CD4-positive, alpha-beta memory T cell (primary cell): ENCODE measurements at regions not wholly inside any gene's neighbourhood (a gene's known extent, or its start where the extent isn't known, plus 50 kb on each side); places are given as distances from the start of the nearest gene placed in this dataset.
"Not testable (repeated sequence)": the region's sequence is repeated elsewhere in the genome, so short reads cannot be mapped to it uniquely, and the experiment has no call there.

Experiments used
- CTCF ChIA-PET: fragments of 350-600 bp; sonication (Branson Sonifier 250); formaldehyde crosslinking; loops from one replicate; lab custom pipeline; 2021; ENCODE audit warnings: inconsistent platforms; ENCODE audit not compliant: partially characterized antibody; lab: Charles Lee
- POLR2A ChIA-PET: fragments of 350-600 bp; sonication (Branson Sonifier 250); formaldehyde crosslinking; loops from one replicate; lab custom pipeline; 2021; ENCODE audit not compliant: partially characterized antibody; lab: Charles Lee
- DNase-seq, 5 donors: peaks; one replicate each; pipeline versions ENCODE4 v3.0.0 to v3.0.0-alpha.2; 2020 to 2022; ENCODE audit warnings: mixed read lengths in 1 of 5
- H3K27ac ChIP-seq: one replicate; pipeline ENCODE4 v1.7.0; 2013; ENCODE audit warnings: low read depth, low read length
- H3K27me3 ChIP-seq: 2 replicates; pipeline ENCODE4 v1.7.0; 2013; ENCODE audit warnings: mild to moderate bottlenecking, low read length, moderate library complexity; ENCODE audit not compliant: insufficient read depth
- H3K36me3 ChIP-seq: 2 replicates; pipeline ENCODE4 v1.7.0; 2013; ENCODE audit warnings: mild to moderate bottlenecking, low read length, moderate library complexity; ENCODE audit not compliant: insufficient read depth
- H3K4me1 ChIP-seq: 2 replicates; pipeline ENCODE4 v1.7.0; 2013; ENCODE audit warnings: mild to moderate bottlenecking, low read length, moderate library complexity; ENCODE audit not compliant: insufficient read depth
- H3K4me3 ChIP-seq, 2 donors: one replicate each; pipeline ENCODE4 v1.7.0; 2013; ENCODE audit warnings: low read length in 2 of 2, mild to moderate bottlenecking in 1 of 2
- H3K9me3 ChIP-seq, 2 donors: one replicate each; pipeline ENCODE4 v1.7.0; 2013; ENCODE audit warnings: low read length in 2 of 2, control low read depth in 1 of 2; ENCODE audit not compliant: control insufficient read depth in 1 of 2
- H3K27ac Mint-ChIP-seq, 7 donors: one replicate each; pipeline ENCODE4 v1.8.0; 2020 to 2021; ENCODE audit warnings: mixed read lengths in 7 of 7, mild to moderate bottlenecking in 6 of 7, inconsistent platforms in 3 of 7, moderate library complexity in 3 of 7
- H3K27me3 Mint-ChIP-seq, 2 donors: one replicate each; pipeline ENCODE4 v1.8.0; 2020 to 2021; ENCODE audit warnings: mixed read lengths in 2 of 2
- H3K36me3 Mint-ChIP-seq, 2 donors: one replicate each; pipeline ENCODE4 v1.8.0; 2020 to 2021; ENCODE audit warnings: mixed read lengths in 2 of 2, inconsistent platforms in 1 of 2, mild to moderate bottlenecking in 1 of 2
- H3K4me1 Mint-ChIP-seq, 4 donors: one replicate each; pipeline ENCODE4 v1.8.0; 2020 to 2021; ENCODE audit warnings: mixed read lengths in 4 of 4, mild to moderate bottlenecking in 1 of 4
- H3K4me3 Mint-ChIP-seq, 8 donors: one replicate each; pipeline ENCODE4 v1.8.0; 2020 to 2021; ENCODE audit warnings: mixed read lengths in 8 of 8, mild to moderate bottlenecking in 7 of 8, moderate library complexity in 6 of 8, inconsistent platforms in 3 of 8
- H3K9me3 Mint-ChIP-seq, 8 donors: one replicate each; pipeline ENCODE4 v1.8.0; 2020 to 2021; ENCODE audit warnings: mixed read lengths in 8 of 8, mild to moderate bottlenecking in 5 of 8, inconsistent platforms in 3 of 8, moderate library complexity in 1 of 8
- intact Hi-C: fragments of 100-400 bp; cut with micrococcal nuclease; formaldehyde crosslinking; loops from one replicate; pipeline ENCODE4 v1.15.1; 2023

- H3K36me3 ChIP-seq, H3K4me3 Mint-ChIP-seq, CTCF ChIA-PET, POLR2A ChIA-PET, H3K27me3 ChIP-seq, H3K4me1 ChIP-seq, H3K4me3 ChIP-seq, H3K27ac Mint-ChIP-seq, H3K27ac ChIP-seq, H3K9me3 Mint-ChIP-seq, H3K36me3 Mint-ChIP-seq, H3K9me3 ChIP-seq, H3K4me1 Mint-ChIP-seq, DNase-seq, H3K27me3 Mint-ChIP-seq: not testable (repeated sequence)
- intact Hi-C loops: loop anchor here (10.0 kb wide), 1 partner anchor 64 kb away; no protein-coding TSS in a partner anchor
Measured at GRCh38 chr7:49100908-49101740, 176.8 kb downstream of the CDC14C start.

GRCh38 chr7:49102411-49102810 is 178.1 kb downstream of the CDC14C start:
- Mint-ChIP-seq H3K9me3 (peaks cover 2 to 15% (median 5%) of the 10 kb centered on the region in 8 donors), H3K36me3 (no peaks in the 10 kb centered on the region), H3K4me1 (peaks cover 0 to 1% (median 0%) of the 10 kb centered on the region in 4 donors), H3K4me3 (no peak overlapping the region), H3K27me3 (no peaks in the 10 kb centered on the region), H3K27ac (no peak overlapping the region)
- Histone ChIP-seq H3K9me3 (no peaks in the 10 kb centered on the region), H3K27ac (no peak overlapping the region), H3K27me3 (no peaks in the 10 kb centered on the region), H3K4me3 (no peak overlapping the region), H3K36me3 (no peaks in the 10 kb centered on the region), H3K4me1 (no peaks in the 10 kb centered on the region)
- POLR2A ChIA-PET: no interaction called here
- intact Hi-C loops: loop anchor here (10.0 kb wide), 1 partner anchor 62 kb away; no protein-coding TSS in a partner anchor
- CTCF ChIA-PET: no interaction called here
- DNase-seq: no peak

DNA sequence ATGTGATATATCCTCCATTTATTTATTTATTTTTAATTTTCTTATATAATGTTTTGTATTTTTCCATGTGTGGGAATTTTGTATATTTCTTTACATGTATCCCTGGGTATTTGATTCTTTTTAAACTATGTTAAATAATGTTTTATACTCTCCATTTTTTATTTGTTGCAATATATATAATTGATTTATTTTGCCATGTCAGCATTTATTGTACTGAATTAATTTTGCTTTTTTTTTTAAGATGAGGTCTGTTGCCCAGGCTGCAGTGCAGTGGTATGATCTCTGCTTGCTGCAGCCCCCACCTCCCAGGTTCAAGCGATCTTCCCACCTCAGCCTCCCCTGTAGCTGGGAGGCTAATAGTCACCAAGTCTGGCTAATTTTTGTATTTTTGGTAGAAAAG is 187.4 kb downstream of the CDC14C start:
- intact Hi-C loops: no loop called here
- Mint-ChIP-seq H3K27ac (no peak overlapping the region), H3K4me1 (no peaks in the 10 kb centered on the region), H3K9me3 (peaks cover 0 to 17% (median 5%) of the 10 kb centered on the region in 8 donors), H3K27me3 (no peaks in the 10 kb centered on the region), H3K4me3 (no peak overlapping the region), H3K36me3 (no peaks in the 10 kb centered on the region)
- Histone ChIP-seq H3K27me3 (no peaks in the 10 kb centered on the region), H3K4me3 (no peak overlapping the region), H3K9me3 (no peaks in the 10 kb centered on the region), H3K27ac (no peak overlapping the region), H3K4me1 (no peaks in the 10 kb centered on the region), H3K36me3 (no peaks in the 10 kb centered on the region)
- no peak for DNase-seq
- ChIA-PET CTCF (no interaction called here), POLR2A (no interaction called here)

- Histone ChIP-seq H3K9me3 (no peaks in the 10 kb centered on the region), H3K36me3 (no peaks in the 10 kb centered on the region), H3K27me3 (no peaks in the 10 kb centered on the region), H3K4me1 (no peaks in the 10 kb centered on the region), H3K4me3 (no peak overlapping the region), H3K27ac (no peak overlapping the region)
- Mint-ChIP-seq H3K4me1 (no peaks in the 10 kb centered on the region), H3K27ac (no peak overlapping the region), H3K36me3 (no peaks in the 10 kb centered on the region), H3K27me3 (no peaks in the 10 kb centered on the region), H3K4me3 (no peak overlapping the region), H3K9me3 (peaks cover 0 to 17% (median 4%) of the 10 kb centered on the region in 8 donors)
- DNase-seq: no peak
- ChIA-PET POLR2A (no interaction called here), CTCF (no interaction called here)
- intact Hi-C loops: no loop called here
Measured at GRCh38 chr7:49112222-49112621, 187.9 kb downstream of the CDC14C start.

DNA sequence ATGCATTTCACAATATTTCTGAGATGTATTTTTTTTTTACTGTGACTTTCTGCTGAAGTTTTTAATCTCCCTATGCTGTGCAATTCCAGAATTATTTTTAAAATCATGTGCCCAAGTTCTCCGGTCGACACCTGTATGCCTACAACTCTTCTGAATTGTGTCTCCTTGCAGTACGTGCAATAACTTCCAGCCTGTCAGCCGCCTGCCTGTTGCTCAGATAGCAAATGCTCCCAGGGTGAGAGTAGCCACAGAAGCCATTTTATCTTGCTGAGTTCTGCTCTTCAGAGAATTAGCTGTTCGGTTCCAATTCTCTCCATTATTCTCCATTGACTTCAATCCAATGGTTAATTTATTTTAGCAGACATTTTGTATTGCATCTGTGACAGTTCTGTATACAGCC is 188.3 kb downstream of the CDC14C start:
- no peak for DNase-seq
- Mint-ChIP-seq H3K9me3 (peaks cover 0 to 17% (median 4%) of the 10 kb centered on the region in 8 donors), H3K27me3 (no peaks in the 10 kb centered on the region), H3K4me1 (no peaks in the 10 kb centered on the region), H3K36me3 (no peaks in the 10 kb centered on the region), H3K27ac (no peak overlapping the region), H3K4me3 (no peak overlapping the region)
- POLR2A ChIA-PET: no interaction called here
- Histone ChIP-seq H3K4me1 (no peaks in the 10 kb centered on the region), H3K27me3 (no peaks in the 10 kb centered on the region), H3K27ac (no peak overlapping the region), H3K36me3 (no peaks in the 10 kb centered on the region), H3K4me3 (no peak overlapping the region), H3K9me3 (no peaks in the 10 kb centered on the region)
- CTCF ChIA-PET: no interaction called here
- intact Hi-C loops: no loop called here

GRCh38 chr7:49119706-49120105 is 195.4 kb downstream of the CDC14C start:
- Histone ChIP-seq H3K4me1 (no peaks in the 10 kb centered on the region), H3K4me3 (no peak overlapping the region), H3K36me3 (no peaks in the 10 kb centered on the region), H3K27ac (no peak overlapping the region), H3K27me3 (no peaks in the 10 kb centered on the region), H3K9me3 (no peaks in the 10 kb centered on the region)
- intact Hi-C loops: no loop called here
- ChIA-PET CTCF (no interaction called here), POLR2A (no interaction called here)
- Mint-ChIP-seq H3K4me1 (no peaks in the 10 kb centered on the region), H3K36me3 (no peaks in the 10 kb centered on the region), H3K27me3 (no peaks in the 10 kb centered on the region), H3K9me3 (peaks cover 1 to 18% (median 7%) of the 10 kb centered on the region in 8 donors), H3K4me3 (no peak overlapping the region), H3K27ac (no peak overlapping the region)
- no peak for DNase-seq

DNA sequence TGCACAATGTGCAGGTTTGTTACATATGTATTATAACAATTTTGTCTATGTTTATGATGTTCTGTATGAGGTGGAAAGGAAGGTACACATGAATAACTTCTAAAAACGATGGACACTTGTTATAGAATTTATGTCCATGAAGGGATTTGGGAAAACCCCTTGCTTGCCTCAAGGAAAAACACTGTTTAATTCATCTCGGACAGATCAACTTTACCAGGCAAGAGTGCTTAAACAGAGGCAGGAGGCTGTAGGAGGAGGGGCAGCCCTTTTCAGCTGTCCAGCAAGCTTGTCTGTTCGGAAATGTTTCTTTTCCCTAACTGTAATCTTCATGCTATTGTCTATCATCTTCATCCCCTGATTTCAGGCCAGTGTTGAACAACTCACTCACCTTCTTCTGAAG is 200.9 kb downstream of the CDC14C start:
- CTCF ChIA-PET: no interaction called here
- Histone ChIP-seq H3K9me3 (no peaks in the 10 kb centered on the region), H3K27ac (no peak overlapping the region), H3K4me3 (no peak overlapping the region), H3K27me3 (no peaks in the 10 kb centered on the region), H3K4me1 (no peaks in the 10 kb centered on the region), H3K36me3 (no peaks in the 10 kb centered on the region)
- POLR2A ChIA-PET: no interaction called here
- no peaks in the 10 kb centered on the region for H3K4me1 Mint-ChIP-seq
- intact Hi-C loops: no loop called here
- no peaks in the 10 kb centered on the region for H3K27me3 Mint-ChIP-seq
- peaks cover 1 to 21% (median 10%) of the 10 kb centered on the region in 8 donors for H3K9me3 Mint-ChIP-seq
- no peak overlapping the region for H3K4me3 Mint-ChIP-seq
- no peak for DNase-seq
- H3K36me3 Mint-ChIP-seq: no peaks in the 10 kb centered on the region
- H3K27ac Mint-ChIP-seq: no peak overlapping the region
